ENCODE measurements at regions not wholly inside any gene's neighbourhood (a gene's known extent, or its start where the extent isn't known, plus 50 kb on each side); places are given as distances from the start of the nearest gene placed in this dataset.

- in situ Hi-C loops (cut with MboI; ENCODE audit: low pct_ligation_motif_present in 1 of 4, low pct_unique_long_range_greater_than_20kb in 1 of 4, low sequenced_read_pairs in 3 of 4) (no loop called here), intact Hi-C loops (cut with DNase I; ENCODE audit: low total_unique reads) (no loop called here)
- no peak overlapping the region for H3K4me3 ChIP-seq
- H3K27ac ChIP-seq: no peak overlapping the region
- peaks cover 0 to 4% of the 10 kb centered on the region in 2 donors for H3K9me3 ChIP-seq
- no peaks in the 10 kb centered on the region for H3K36me3 ChIP-seq
- no peak for DNase-seq
- no peaks in the 10 kb centered on the region for H3K27me3 ChIP-seq
- WGBS, 2 donors (ENCODE audit: low coverage in 1 of 2): 32% methylated on average over 2 of the region's 2 CpGs; no CpG with 5 or more reads in 1 of the 2 donors
- H3K4me1 ChIP-seq: no peaks in the 10 kb centered on the region
- TF ChIP-seq POLR2A (IDR thresholded peaks at IDR 0.05) (no peak), CTCF (IDR thresholded peaks at IDR 0.05) (no peak), POLR2AphosphoS5 (IDR thresholded peaks at IDR 0.05) (no peak), EP300 (IDR thresholded peaks at IDR 0.05; ENCODE audit: low read depth) (no peak)
Observed at GRCh38 chr3:4219227-4219568, 84.0 kb upstream of the SETMAR start.

GRCh38 chr3:4220065-4220464, 83.1 kb upstream of the SETMAR start:
- H3K4me3 ChIP-seq: no peak overlapping the region
- intact Hi-C loops (cut with DNase I; ENCODE audit: low total_unique reads) (no loop called here), in situ Hi-C loops (cut with MboI; ENCODE audit: low pct_ligation_motif_present in 1 of 4, low pct_unique_long_range_greater_than_20kb in 1 of 4, low sequenced_read_pairs in 3 of 4) (no loop called here)
- no peaks in the 10 kb centered on the region for H3K36me3 ChIP-seq
- H3K9me3 ChIP-seq: peaks cover 0 to 4% of the 10 kb centered on the region in 2 donors
- DNase-seq: no peak
- TF ChIP-seq POLR2A (IDR thresholded peaks at IDR 0.05) (no peak), POLR2AphosphoS5 (IDR thresholded peaks at IDR 0.05) (no peak), EP300 (IDR thresholded peaks at IDR 0.05; ENCODE audit: low read depth) (no peak), CTCF (IDR thresholded peaks at IDR 0.05) (no peak)
- no peaks in the 10 kb centered on the region for H3K4me1 ChIP-seq
- H3K27me3 ChIP-seq: no peaks in the 10 kb centered on the region
- no peak overlapping the region for H3K27ac ChIP-seq
- WGBS, 2 donors (ENCODE audit: low coverage in 1 of 2): 65 to 84% methylated on average over 3 of the region's 3 CpGs

GRCh38 chr3:4222574-4223175, 80.5 kb upstream of the SETMAR start:
- H3K4me3 ChIP-seq: no peak overlapping the region
- WGBS, 2 donors (ENCODE audit: low coverage in 1 of 2): 53 to 70% methylated on average over 4 to 5 of the region's 5 CpGs
- no peak for DNase-seq

GRCh38 chr3:4223777-4224176, 79.4 kb upstream of the SETMAR start:
- 85 to 94% methylated on average over 2 of the region's 2 CpGs for WGBS, 2 donors (ENCODE audit: low coverage in 1 of 2)
- TF ChIP-seq POLR2AphosphoS5 (IDR thresholded peaks at IDR 0.05): no peak
- TF ChIP-seq POLR2A (IDR thresholded peaks at IDR 0.05): no peak
- no peak for TF ChIP-seq EP300 (IDR thresholded peaks at IDR 0.05; ENCODE audit: low read depth)
- no peak for TF ChIP-seq CTCF (IDR thresholded peaks at IDR 0.05)
- DNase-seq: no peak
- Histone ChIP-seq H3K4me3 (no peak overlapping the region), H3K9me3 (no peaks in the 10 kb centered on the region), H3K27ac (no peak overlapping the region), H3K4me1 (no peaks in the 10 kb centered on the region), H3K36me3 (no peaks in the 10 kb centered on the region), H3K27me3 (no peaks in the 10 kb centered on the region)
- intact Hi-C loops (cut with DNase I; ENCODE audit: low total_unique reads) (no loop called here), in situ Hi-C loops (cut with MboI; ENCODE audit: low pct_ligation_motif_present in 1 of 4, low pct_unique_long_range_greater_than_20kb in 1 of 4, low sequenced_read_pairs in 3 of 4) (no loop called here)

More at GRCh38 chr3:4222574-4223175, 80.5 kb upstream of the SETMAR start:
- no peak for TF ChIP-seq CTCF (IDR thresholded peaks at IDR 0.05)
- TF ChIP-seq POLR2AphosphoS5 (IDR thresholded peaks at IDR 0.05): no peak
- TF ChIP-seq EP300 (IDR thresholded peaks at IDR 0.05; ENCODE audit: low read depth): no peak
- no peak for TF ChIP-seq POLR2A (IDR thresholded peaks at IDR 0.05)
- intact Hi-C loops (cut with DNase I; ENCODE audit: low total_unique reads) (no loop called here), in situ Hi-C loops (cut with MboI; ENCODE audit: low pct_ligation_motif_present in 1 of 4, low pct_unique_long_range_greater_than_20kb in 1 of 4, low sequenced_read_pairs in 3 of 4) (no loop called here)
- no peaks in the 10 kb centered on the region for H3K36me3 ChIP-seq
- H3K4me1 ChIP-seq: no peaks in the 10 kb centered on the region
- H3K9me3 ChIP-seq: no peaks in the 10 kb centered on the region
- no peak overlapping the region for H3K27ac ChIP-seq
- no peaks in the 10 kb centered on the region for H3K27me3 ChIP-seq

Data from transverse colon (tissue), 4 donors.